NCI-H524 treated with DMSO at 0.1 percent for 48 hours (cell line): ENCODE measurements at regions not wholly inside any gene's neighbourhood (a gene's known extent, or its start where the extent isn't known, plus 50 kb on each side); places are given as distances from the start of the nearest gene placed in this dataset.

ENCODE experiments used
- DNase-seq: peaks from one replicate; lab custom pipeline; 2025; lab: John Stamatoyannopoulos, UW

GRCh38 chr2:13537771-13538349 is 821.1 kb downstream of the TRIB2 start:
- no peak for DNase-seq

GRCh38 chr2:13539296-13539695 is 822.6 kb downstream of the TRIB2 start:
- no peak for DNase-seq

- DNase-seq = no peak
Observed at GRCh38 chr2:13542061-13542460, 825.3 kb downstream of the TRIB2 start.

- peak; percentile 56 for DNase-seq
Observed at GRCh38 chr2:13542642-13543041, 825.9 kb downstream of the TRIB2 start.

- DNase-seq = no peak
Observed at GRCh38 chr2:13543550-13543949, 826.8 kb downstream of the TRIB2 start.

- DNase-seq = no peak
Observed at GRCh38 chr2:13545320-13545719, 828.6 kb downstream of the TRIB2 start.

- no peak for DNase-seq
Observed at GRCh38 chr2:13546131-13546530, 829.4 kb downstream of the TRIB2 start.

GRCh38 chr2:13550285-13551231 is 833.8 kb downstream of the TRIB2 start:
- peak; percentile 87 for DNase-seq

- no peak for DNase-seq
Observed at GRCh38 chr2:13558368-13558767, 841.6 kb downstream of the TRIB2 start.

- no peak for DNase-seq
Observed at GRCh38 chr2:13560322-13560721, 843.6 kb downstream of the TRIB2 start.

GRCh38 chr2:13572466-13572865 is 855.7 kb downstream of the TRIB2 start:
- DNase-seq = no peak

- DNase-seq = no peak
Observed at GRCh38 chr2:13574831-13575230, 858.1 kb downstream of the TRIB2 start.

GRCh38 chr2:13576406-13577036 is 859.8 kb downstream of the TRIB2 start:
- no peak for DNase-seq

- DNase-seq = no peak
Observed at GRCh38 chr2:13578547-13578946, 861.8 kb downstream of the TRIB2 start.

- no peak for DNase-seq
Observed at GRCh38 chr2:13581471-13581870, 864.7 kb downstream of the TRIB2 start.

- no peak for DNase-seq
Observed at GRCh38 chr2:13583609-13584008, 866.9 kb downstream of the TRIB2 start.

GRCh38 chr2:13584020-13584419 is 867.3 kb downstream of the TRIB2 start:
- no peak for DNase-seq

GRCh38 chr2:13585732-13586131 is 869.0 kb downstream of the TRIB2 start:
- no peak for DNase-seq

GRCh38 chr2:13596233-13596632 is 879.5 kb downstream of the TRIB2 start:
- DNase-seq = no peak

- DNase-seq = no peak
Observed at GRCh38 chr2:13597176-13597575, 880.4 kb downstream of the TRIB2 start.

GRCh38 chr2:13601506-13601905 is 884.8 kb downstream of the TRIB2 start:
- no peak for DNase-seq

- DNase-seq = peak; percentile 71
Observed at GRCh38 chr2:13604951-13605661, 888.4 kb downstream of the TRIB2 start.
